Upper lobe of left lung (tissue), 6 donors: ENCODE measurements at regions not wholly inside any gene's neighbourhood (a gene's known extent, or its start where the extent isn't known, plus 50 kb on each side); places are given as distances from the start of the nearest gene placed in this dataset.
"Not testable (repeated sequence)": the region's sequence is repeated elsewhere in the genome, so short reads cannot be mapped to it uniquely, and the experiment has no call there.

Experiments
- ATAC-seq, 2 donors: fragments of 200-7000 bp; cut with Tn5 transposase; one replicate each; pipeline ENCODE4 v1.9.1; 2022; ENCODE audit warnings: mild to moderate bottlenecking in 2 of 2, moderate library complexity in 2 of 2; ENCODE audit not compliant: low FRiP score in 2 of 2
- DNase-seq, 2 donors: peaks; one replicate each; pipeline ENCODE4 v3.0.0-alpha.2; 2019 to 2020
- H3K27ac ChIP-seq, 4 donors: fragments of 200-600 bp; sonication (generic); one replicate each; pipeline ENCODE4 v1.5.1; 2016 to 2019
- H3K27me3 ChIP-seq, 4 donors: fragments of 200-600 bp; sonication (generic); one replicate each; pipeline ENCODE4 v1.5.1; 2017 to 2019
- H3K36me3 ChIP-seq, 4 donors: fragments of 200-600 bp; sonication (generic); one replicate each; pipeline ENCODE4 v1.5.1; 2016 to 2019
- H3K4me1 ChIP-seq, 4 donors: fragments of 200-600 bp; sonication (generic); one replicate each; pipeline ENCODE4 v1.5.1; 2018 to 2019
- H3K4me3 ChIP-seq, 4 donors: fragments of 200-600 bp; sonication (generic); one replicate each; pipeline ENCODE4 v1.5.1; 2017 to 2019; ENCODE audit warnings: mild to moderate bottlenecking in 2 of 4, moderate library complexity in 1 of 4
- H3K9me3 ChIP-seq, 4 donors: fragments of 200-600 bp; sonication (generic); one replicate each; pipeline ENCODE4 v1.5.1; 2018 to 2019
- EP300 ChIP-seq, 4 donors: sonication (generic); formaldehyde crosslinking; IDR thresholded peaks; one replicate each; pipeline ENCODE4 v1.5.1; 2017; ENCODE audit warnings: antibody characterized with exemption in 4 of 4, control low read depth in 2 of 4
- POLR2A ChIP-seq, 4 donors: fragments of 450-650 bp; IDR thresholded peaks; one replicate each; pipeline ENCODE4 v1.5.1; 2016 to 2017; ENCODE audit warnings: antibody characterized with exemption in 4 of 4, mild to moderate bottlenecking in 2 of 4
- POLR2AphosphoS5 ChIP-seq, 2 donors: sonication (generic); formaldehyde crosslinking; IDR thresholded peaks; one replicate each; pipeline ENCODE4 v1.5.1; 2017; ENCODE audit warnings: antibody characterized with exemption in 2 of 2
- WGBS, 2 donors: methylation state at CpG; one replicate each; pipeline ENCODE4 v1.1.5; 2017 to 2018; 5-methylcytosine and 5-hydroxymethylcytosine counted together
- TF ChIP-seq, protein P1 (sequence below), 6 experiments: fragments of 450-650 bp in 4 of 6; fragments of 200-600 bp in 2 of 6; sonication (generic) in 2 of 6; IDR thresholded peaks; one replicate each; pipeline ENCODE4 v1.5.1; 2016 to 2019; ENCODE audit warnings: antibody characterized with exemption in 6 of 6
- donor health status: DM: no; HTN: no; CAD: no; lungs with moderate emphysema.
- donor health status: DM: no; HTN: yes; CAD: no; lungs with severe emphysema.

DNA sequence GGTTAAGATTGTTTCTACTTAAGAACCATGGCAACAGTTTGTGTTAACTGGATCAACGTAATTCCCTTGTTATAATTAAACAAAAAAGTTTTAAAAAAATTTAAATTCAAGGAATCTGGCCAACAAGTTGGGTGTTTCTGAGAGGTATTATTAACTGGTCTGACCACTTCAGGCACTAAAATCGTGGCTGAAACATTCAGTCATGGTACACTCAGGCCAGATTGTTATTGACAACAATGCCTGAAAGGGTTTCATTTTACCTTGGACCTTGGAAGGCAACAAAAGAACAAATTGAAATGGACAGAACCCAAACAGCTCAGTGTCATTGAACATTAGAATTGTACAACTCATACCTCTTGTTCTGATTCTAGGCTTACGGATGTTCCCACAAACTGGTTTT, 103.3 kb upstream of the ARMC3 start:
- Histone ChIP-seq H3K27ac (no peak overlapping the region), H3K27me3 (no peaks in the 10 kb centered on the region), H3K36me3 (no peaks in the 10 kb centered on the region), H3K9me3 (no peaks in the 10 kb centered on the region), H3K4me1 (peaks cover 0 to 5% (median 0%) of the 10 kb centered on the region in 4 donors), H3K4me3 (no peak overlapping the region)
- 68 to 73% methylated on average over 3 of the region's 3 CpGs for WGBS, 2 donors
- DNase-seq (no peak), ATAC-seq (no peak)
- TF ChIP-seq, protein P1, sequence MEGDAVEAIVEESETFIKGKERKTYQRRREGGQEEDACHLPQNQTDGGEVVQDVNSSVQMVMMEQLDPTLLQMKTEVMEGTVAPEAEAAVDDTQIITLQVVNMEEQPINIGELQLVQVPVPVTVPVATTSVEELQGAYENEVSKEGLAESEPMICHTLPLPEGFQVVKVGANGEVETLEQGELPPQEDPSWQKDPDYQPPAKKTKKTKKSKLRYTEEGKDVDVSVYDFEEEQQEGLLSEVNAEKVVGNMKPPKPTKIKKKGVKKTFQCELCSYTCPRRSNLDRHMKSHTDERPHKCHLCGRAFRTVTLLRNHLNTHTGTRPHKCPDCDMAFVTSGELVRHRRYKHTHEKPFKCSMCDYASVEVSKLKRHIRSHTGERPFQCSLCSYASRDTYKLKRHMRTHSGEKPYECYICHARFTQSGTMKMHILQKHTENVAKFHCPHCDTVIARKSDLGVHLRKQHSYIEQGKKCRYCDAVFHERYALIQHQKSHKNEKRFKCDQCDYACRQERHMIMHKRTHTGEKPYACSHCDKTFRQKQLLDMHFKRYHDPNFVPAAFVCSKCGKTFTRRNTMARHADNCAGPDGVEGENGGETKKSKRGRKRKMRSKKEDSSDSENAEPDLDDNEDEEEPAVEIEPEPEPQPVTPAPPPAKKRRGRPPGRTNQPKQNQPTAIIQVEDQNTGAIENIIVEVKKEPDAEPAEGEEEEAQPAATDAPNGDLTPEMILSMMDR (IDR thresholded peaks at IDR 0.05): no peak
- TF ChIP-seq POLR2AphosphoS5 (IDR thresholded peaks at IDR 0.05): no peak
- TF ChIP-seq EP300 (IDR thresholded peaks at IDR 0.05): no peak
- no peak for TF ChIP-seq POLR2A (IDR thresholded peaks at IDR 0.05)

DNA sequence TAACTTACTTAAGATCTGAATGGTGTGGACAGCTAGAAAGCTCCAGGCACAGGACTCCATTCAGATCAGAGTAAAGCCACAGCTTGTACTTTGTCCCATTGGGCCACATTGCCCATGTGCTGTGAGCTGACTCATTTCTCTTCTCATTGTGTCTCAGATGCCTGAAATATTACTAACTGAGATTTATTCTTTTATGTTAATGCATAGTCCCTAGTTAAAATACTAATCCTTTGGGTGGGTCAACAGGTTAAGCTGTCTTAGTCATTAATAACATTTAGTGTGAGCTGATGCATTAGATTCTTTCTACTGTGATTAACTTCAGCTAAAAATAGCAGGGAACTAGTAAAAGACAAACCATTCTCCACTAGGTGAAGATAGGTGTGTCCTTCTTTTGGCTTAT, 104.7 kb upstream of the ARMC3 start:
- DNase-seq: no peak
- TF ChIP-seq EP300 (IDR thresholded peaks at IDR 0.05) (no peak), POLR2AphosphoS5 (IDR thresholded peaks at IDR 0.05) (no peak), POLR2A (IDR thresholded peaks at IDR 0.05) (no peak)
- TF ChIP-seq, protein P1 (IDR thresholded peaks at IDR 0.05): no peak
- Histone ChIP-seq H3K36me3 (no peaks in the 10 kb centered on the region), H3K9me3 (no peaks in the 10 kb centered on the region), H3K4me3 (no peak overlapping the region), H3K27ac (no peak overlapping the region), H3K27me3 (no peaks in the 10 kb centered on the region), H3K4me1 (no peaks in the 10 kb centered on the region)
- no peak for ATAC-seq

DNA sequence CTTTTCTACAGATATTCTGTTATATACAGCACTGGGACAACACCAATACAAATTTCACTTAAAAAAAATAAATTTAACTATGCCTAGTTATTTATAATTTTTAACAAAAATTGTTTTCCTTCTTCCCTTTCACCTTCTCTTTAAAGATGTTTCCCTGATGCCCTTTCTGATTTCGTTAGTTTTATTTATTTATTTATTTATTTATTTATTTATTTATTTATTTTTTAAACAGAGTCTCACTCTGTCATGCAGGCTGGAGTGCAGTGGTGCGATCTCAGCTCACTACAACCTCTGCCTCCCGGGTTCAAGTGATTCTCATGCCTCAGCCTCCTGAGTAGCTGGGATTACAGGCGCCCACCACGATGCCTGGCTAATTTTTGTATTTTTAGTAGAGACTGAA, 105.9 kb upstream of the ARMC3 start:
- not testable (repeated sequence) for H3K27me3 ChIP-seq
- WGBS, 2 donors: 91 to 92% methylated on average over 5 of the region's 5 CpGs

DNA sequence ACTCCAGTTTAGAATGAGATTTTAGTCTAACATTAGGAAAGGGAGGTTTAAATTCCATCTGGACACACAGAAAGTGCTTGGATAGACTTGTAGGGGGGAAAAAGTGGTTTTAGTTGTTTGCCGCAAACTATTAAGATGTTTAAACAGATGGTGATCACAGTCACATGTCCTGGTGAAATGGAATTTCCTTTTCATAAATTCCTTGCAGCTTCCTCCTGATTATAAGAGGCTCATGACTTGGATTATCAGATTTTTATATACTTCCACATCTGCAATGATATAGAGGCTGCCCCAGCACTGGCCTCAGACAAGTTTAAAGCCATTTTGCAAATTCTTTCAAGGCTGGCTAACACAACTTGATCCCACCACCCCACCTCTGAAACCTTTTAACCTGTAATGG, 106.4 kb upstream of the ARMC3 start:
- Histone ChIP-seq H3K27me3 (no peaks in the 10 kb centered on the region), H3K4me1 (no peaks in the 10 kb centered on the region), H3K9me3 (no peaks in the 10 kb centered on the region), H3K27ac (no peak overlapping the region), H3K4me3 (no peak overlapping the region), H3K36me3 (no peaks in the 10 kb centered on the region)
- DNase-seq (no peak), ATAC-seq (no peak)
- no peak for TF ChIP-seq POLR2AphosphoS5 (IDR thresholded peaks at IDR 0.05)
- TF ChIP-seq POLR2A (IDR thresholded peaks at IDR 0.05): no peak
- TF ChIP-seq, protein P1 (IDR thresholded peaks at IDR 0.05): no peak
- no peak for TF ChIP-seq EP300 (IDR thresholded peaks at IDR 0.05)
- WGBS, 2 donors: 57 to 71% methylated on average over 1 of the region's 1 CpG

More for the DNA sequence above, 105.9 kb upstream of the ARMC3 start:
- H3K36me3 ChIP-seq, ATAC-seq, H3K4me3 ChIP-seq, H3K27ac ChIP-seq, H3K4me1 ChIP-seq, DNase-seq, H3K9me3 ChIP-seq: not testable (repeated sequence)

DNA sequence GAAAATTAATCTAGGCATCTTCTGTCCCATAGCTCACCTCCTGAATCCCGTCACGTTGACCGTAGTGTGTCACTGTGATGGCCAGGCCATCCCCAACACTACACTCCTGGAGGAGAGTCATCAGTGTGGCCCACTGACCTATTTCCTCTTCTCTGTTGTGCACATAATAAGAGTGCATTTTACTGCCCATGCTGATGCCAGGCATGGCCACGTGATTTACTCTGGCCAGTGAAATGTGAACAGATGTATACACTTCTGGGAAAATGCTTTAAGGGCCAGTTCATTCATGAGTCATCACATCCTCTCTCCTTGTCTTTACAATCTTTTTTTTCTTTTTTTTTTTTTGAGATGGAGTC, 101.9 kb upstream of the PIP4K2A start:
- TF ChIP-seq POLR2AphosphoS5 (IDR thresholded peaks at IDR 0.05) (no peak), POLR2A (IDR thresholded peaks at IDR 0.05) (no peak)
- TF ChIP-seq, protein P1 (IDR thresholded peaks at IDR 0.05): no peak
- ATAC-seq (peak in 1 of 2 donors; percentile 36), DNase-seq (peak in 1 of 2 donors; percentile 36)
- Histone ChIP-seq H3K27ac (no peak overlapping the region), H3K9me3 (no peaks in the 10 kb centered on the region), H3K4me1 (no peaks in the 10 kb centered on the region), H3K36me3 (no peaks in the 10 kb centered on the region), H3K4me3 (no peak overlapping the region), H3K27me3 (no peaks in the 10 kb centered on the region)
- 78 to 85% methylated on average over 4 of the region's 4 CpGs for WGBS, 2 donors
